Lower lobe of right lung (tissue), 2 donors: ENCODE measurements at regions not wholly inside any gene's neighbourhood (a gene's known extent, or its start where the extent isn't known, plus 50 kb on each side); places are given as distances from the start of the nearest gene placed in this dataset.

ENCODE experiments used
- ATAC-seq, 2 donors: fragments of 200-7000 bp; cut with Tn5 transposase; one replicate each; pipeline ENCODE4 v1.9.1; 2020 to 2022; ENCODE audit warnings: mild to moderate bottlenecking in 2 of 2, moderate library complexity in 2 of 2
- DNase-seq: peaks from one replicate; pipeline ENCODE4 v3.0.0-alpha.2; 2020
- H3K27ac ChIP-seq: fragments of 200-600 bp; one replicate; pipeline ENCODE4 v1.8.0; 2022
- H3K27me3 ChIP-seq: fragments of 200-600 bp; one replicate; pipeline ENCODE4 v1.8.0; 2022; ENCODE audit warnings: low read depth
- H3K36me3 ChIP-seq: fragments of 200-600 bp; one replicate; pipeline ENCODE4 v1.8.0; 2022; ENCODE audit warnings: mild to moderate bottlenecking
- H3K4me1 ChIP-seq: fragments of 200-600 bp; one replicate; pipeline ENCODE4 v1.8.0; 2022
- H3K4me3 ChIP-seq: fragments of 200-600 bp; one replicate; pipeline ENCODE4 v1.8.0; 2022; ENCODE audit warnings: mild to moderate bottlenecking
- H3K9me3 ChIP-seq: fragments of 200-600 bp; one replicate; pipeline ENCODE4 v1.8.0; 2022
- CTCF ChIP-seq: fragments of 200-600 bp; IDR thresholded peaks from one replicate; pipeline ENCODE4 v1.8.0; 2022; ENCODE audit warnings: antibody characterized with exemption, mild to moderate bottlenecking
- intact Hi-C: fragments of 100-400 bp; cut with DNase I; formaldehyde crosslinking; loops from one replicate; pipeline ENCODE4 v1.11.0; 2022
- donor health status: DM: no; HTN: yes; CAD: no; lungs with severe emphysema.

- TF ChIP-seq CTCF: peak; percentile 59
- Histone ChIP-seq H3K4me1 (no peaks in the 10 kb centered on the region), H3K36me3 (no peaks in the 10 kb centered on the region), H3K4me3 (no peak overlapping the region), H3K9me3 (no peaks in the 10 kb centered on the region), H3K27ac (no peak overlapping the region), H3K27me3 (no peaks in the 10 kb centered on the region)
- intact Hi-C loops: no loop called here
- ATAC-seq (peak; percentile 57 to 60), DNase-seq (peak; percentile 48)
These were observed 480.8 kb upstream of the KLHL29 start for GRCh38 chr2:22904126-22904684.

- Histone ChIP-seq H3K4me1 (no peaks in the 10 kb centered on the region), H3K4me3 (no peak overlapping the region), H3K27ac (no peak overlapping the region), H3K27me3 (no peaks in the 10 kb centered on the region), H3K9me3 (no peaks in the 10 kb centered on the region), H3K36me3 (no peaks in the 10 kb centered on the region)
- DNase-seq: no peak
- peak; percentile 87 to 92 for ATAC-seq
- intact Hi-C loops: no loop called here
- no peak for TF ChIP-seq CTCF
These were observed 477.6 kb upstream of the KLHL29 start for GRCh38 chr2:22907330-22907729.

GRCh38 chr2:22912398-22912797 lies 472.6 kb upstream of the KLHL29 start:
- H3K36me3 ChIP-seq: no peaks in the 10 kb centered on the region
- no peak overlapping the region for H3K27ac ChIP-seq
- no peak overlapping the region for H3K4me3 ChIP-seq
- no peak for ATAC-seq
- no peaks in the 10 kb centered on the region for H3K9me3 ChIP-seq
- H3K27me3 ChIP-seq: no peaks in the 10 kb centered on the region
- no peak for DNase-seq
- intact Hi-C loops: no loop called here
- no peaks in the 10 kb centered on the region for H3K4me1 ChIP-seq
- no peak for TF ChIP-seq CTCF

- Histone ChIP-seq H3K4me1 (no peaks in the 10 kb centered on the region), H3K36me3 (no peaks in the 10 kb centered on the region), H3K27ac (no peak overlapping the region), H3K4me3 (no peak overlapping the region), H3K9me3 (no peaks in the 10 kb centered on the region), H3K27me3 (no peaks in the 10 kb centered on the region)
- TF ChIP-seq CTCF: no peak
- no peak for DNase-seq
- intact Hi-C loops: no loop called here
- ATAC-seq: no peak
These were observed 455.0 kb upstream of the KLHL29 start for GRCh38 chr2:22929998-22930397.

- DNase-seq (no peak), ATAC-seq (peak in 1 of 2 donors; percentile 62)
- Histone ChIP-seq H3K9me3 (no peaks in the 10 kb centered on the region), H3K4me3 (no peak overlapping the region), H3K27ac (no peak overlapping the region), H3K36me3 (no peaks in the 10 kb centered on the region), H3K27me3 (no peaks in the 10 kb centered on the region), H3K4me1 (no peaks in the 10 kb centered on the region)
- intact Hi-C loops: no loop called here
- no peak for TF ChIP-seq CTCF
These were observed 454.2 kb upstream of the KLHL29 start for GRCh38 chr2:22930781-22931180.

- no peak overlapping the region for H3K27ac ChIP-seq
- TF ChIP-seq CTCF: no peak
- no peaks in the 10 kb centered on the region for H3K4me1 ChIP-seq
- ATAC-seq (no peak), DNase-seq (no peak)
- H3K36me3 ChIP-seq: no peaks in the 10 kb centered on the region
- no peaks in the 10 kb centered on the region for H3K9me3 ChIP-seq
- intact Hi-C loops: no loop called here
- no peaks in the 10 kb centered on the region for H3K27me3 ChIP-seq
- H3K4me3 ChIP-seq: no peak overlapping the region
These were observed 452.7 kb upstream of the KLHL29 start for GRCh38 chr2:22932288-22932687.
